Central memory CD4-positive, alpha-beta T cell (primary cell): ENCODE measurements at regions not wholly inside any gene's neighbourhood (a gene's known extent, or its start where the extent isn't known, plus 50 kb on each side); places are given as distances from the start of the nearest gene placed in this dataset.

ENCODE experiments used
- DNase-seq: peaks from one replicate; pipeline ENCODE4 v3.0.0; 2022

DNA sequence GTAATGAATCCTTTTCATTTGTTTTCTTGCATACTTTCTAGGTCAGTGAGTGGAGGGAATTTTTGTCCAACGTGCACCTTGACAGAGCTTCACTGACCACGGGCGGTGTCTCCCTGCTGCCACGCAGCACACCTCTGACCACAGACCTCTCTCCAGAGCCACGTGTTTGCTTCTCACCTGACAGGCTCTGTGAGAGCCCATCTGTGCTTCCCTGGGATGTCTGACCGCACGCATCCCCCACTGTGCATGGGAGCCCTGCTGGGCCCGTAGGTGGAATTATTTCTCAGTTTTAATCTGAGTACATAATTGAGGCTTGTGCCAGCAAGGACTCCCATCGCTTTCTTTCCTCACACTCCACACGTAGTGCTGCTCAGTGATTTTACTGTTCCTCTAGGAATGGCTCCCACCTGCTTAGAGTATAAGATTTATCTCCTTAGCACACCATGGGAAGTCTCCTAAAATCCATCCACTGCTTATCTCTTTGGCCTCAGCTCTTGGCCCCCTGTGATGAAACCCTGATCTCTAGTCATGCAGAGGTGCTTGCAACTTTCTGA, 482.6 kb downstream of the TSN start:
- no peak for DNase-seq

DNA sequence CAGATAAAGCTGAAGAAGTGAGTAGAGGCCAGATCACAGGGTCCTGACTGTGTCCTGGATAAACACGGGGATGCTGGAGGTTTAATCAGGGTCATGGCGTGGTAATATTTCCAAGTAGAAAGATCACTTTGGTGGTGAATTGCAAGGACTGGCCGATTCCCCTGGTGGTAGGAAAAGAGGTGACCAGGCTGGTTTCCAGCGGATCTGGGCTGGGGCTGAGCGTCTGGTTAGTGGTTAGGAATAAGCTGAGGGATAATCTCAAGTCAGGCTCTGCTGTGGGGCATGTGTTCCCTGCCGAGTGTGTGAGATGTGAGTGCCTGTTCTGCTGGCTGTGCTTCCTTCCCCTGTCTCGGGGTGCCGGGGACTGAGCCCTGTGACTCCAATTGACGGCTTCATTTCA, 484.0 kb downstream of the TSN start:
- no peak for DNase-seq

DNA sequence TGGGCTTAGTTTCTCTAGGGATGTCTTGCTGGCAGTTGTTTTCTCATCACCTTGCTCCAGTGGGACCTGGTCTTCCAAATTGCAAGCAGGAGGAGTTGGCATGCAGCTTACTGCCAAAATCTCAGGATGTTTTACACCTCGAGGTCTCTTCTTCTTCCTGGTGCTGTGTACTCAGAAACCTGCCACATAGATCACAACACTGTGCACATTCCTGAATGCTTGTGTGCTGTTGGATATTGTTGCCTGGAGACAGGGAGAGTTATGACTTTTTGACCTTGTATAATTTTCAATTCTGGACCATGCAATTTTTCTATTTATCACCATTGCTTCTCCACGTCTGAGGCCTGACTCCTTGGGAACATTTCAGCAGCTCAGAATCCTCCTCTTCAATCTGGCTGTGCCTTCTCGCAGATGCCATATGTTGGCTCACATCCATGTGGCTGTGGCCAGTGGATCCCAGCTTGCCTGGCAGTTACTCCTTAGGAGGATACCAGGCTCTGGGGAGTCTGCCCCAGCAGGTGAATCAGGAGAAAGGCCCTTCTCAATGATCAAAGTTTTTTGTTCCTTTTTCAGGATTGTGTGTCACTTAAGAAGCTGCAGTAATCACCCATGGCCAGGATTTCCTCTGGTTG, 489.3 kb downstream of the TSN start:
- DNase-seq, result no peak

DNA sequence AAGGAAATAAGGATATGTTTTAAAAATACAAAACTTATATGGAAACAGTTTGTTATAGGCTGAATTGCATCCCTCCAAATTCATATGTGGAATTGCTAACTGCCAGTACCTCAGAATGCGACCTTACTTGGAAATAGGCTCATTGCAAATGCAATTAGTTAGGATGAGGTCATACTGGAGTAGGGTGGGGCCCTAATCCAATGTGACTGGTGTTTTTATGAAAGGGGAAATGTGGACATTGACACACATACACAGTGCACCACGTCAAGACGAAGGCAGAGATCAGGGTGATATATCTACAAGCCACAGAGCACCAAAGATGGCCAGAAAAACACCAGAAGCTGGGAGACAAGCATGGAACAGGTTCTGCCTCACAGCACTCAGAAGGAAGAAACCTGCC, 494.2 kb downstream of the TSN start:
- no peak for DNase-seq

DNA sequence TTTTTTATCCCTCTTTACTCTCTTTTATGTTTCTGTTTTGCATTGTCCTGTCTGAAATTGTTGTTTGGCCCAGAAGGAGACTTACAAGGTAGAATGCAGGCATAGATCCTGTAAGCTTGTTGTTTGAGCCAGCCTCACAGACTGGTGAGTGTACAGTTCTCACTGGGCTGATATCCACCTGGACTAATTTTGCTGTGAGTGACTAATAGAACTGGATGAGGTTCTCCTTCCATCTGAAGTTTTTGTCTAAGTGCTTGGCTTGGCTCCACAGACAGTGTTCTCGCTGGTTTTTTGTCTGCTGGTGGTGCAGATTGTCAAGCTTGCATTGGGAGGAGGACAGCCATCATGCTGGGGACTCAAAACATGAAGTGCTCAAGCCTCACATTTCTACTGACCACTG, 495.7 kb downstream of the TSN start:
- DNase-seq, result no peak

DNA sequence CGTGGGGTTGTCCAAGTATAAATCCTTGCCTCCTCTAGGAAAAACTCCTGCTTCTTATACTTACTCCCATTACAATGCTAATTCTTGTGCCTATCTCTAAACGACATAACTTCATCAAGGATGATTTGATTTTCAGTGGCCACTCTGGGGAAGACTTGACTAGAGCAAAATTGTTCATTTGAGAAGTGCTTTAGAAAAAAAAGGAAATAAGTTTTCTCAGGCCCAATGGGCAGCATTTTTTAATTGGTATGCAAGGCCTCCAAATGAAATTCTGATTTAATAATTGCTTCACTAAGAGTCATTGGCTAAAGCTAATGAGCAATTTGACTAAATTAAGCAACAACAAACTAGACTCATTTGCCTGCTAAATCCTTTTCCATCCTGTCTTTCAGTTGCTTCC, 496.1 kb downstream of the TSN start:
- no peak for DNase-seq

DNA sequence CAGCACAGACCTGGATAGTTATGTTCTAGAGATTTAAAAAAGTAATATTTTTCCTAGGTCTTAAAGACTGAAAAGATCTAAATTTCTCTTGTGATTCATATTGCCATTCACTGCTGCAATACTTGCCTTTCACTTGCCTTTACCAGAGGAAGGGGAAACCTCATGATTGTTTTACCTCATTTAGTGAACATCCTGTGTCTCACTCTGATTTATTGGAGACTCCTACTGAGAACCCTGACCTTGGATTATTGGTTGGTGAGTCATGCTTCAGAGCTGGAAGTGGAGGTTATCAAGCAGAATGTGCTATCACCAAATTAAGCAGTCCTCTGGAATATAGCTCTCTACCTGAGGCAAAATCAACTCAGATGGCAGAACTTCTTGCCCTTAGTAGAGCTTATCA, 500.5 kb downstream of the TSN start:
- no peak for DNase-seq

DNA sequence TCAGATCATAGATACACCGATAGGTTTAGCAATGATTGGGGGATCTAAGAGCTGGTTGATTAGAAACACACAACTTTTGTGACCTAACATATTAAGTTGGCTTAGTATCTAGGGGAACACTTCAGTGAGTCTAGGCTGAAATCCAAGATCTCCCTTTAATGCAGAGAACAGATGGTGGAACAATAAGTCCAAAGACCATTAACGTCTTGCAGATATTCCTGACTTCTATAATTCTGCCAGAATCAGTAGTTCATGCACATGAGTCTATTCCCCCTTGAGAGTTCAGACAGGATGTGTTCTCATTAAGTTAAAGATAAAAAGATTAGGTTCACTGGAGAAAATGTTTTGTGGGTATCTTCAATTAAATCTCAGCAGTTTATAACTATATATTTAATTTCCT, 506.5 kb downstream of the TSN start:
- DNase-seq, result no peak

DNA sequence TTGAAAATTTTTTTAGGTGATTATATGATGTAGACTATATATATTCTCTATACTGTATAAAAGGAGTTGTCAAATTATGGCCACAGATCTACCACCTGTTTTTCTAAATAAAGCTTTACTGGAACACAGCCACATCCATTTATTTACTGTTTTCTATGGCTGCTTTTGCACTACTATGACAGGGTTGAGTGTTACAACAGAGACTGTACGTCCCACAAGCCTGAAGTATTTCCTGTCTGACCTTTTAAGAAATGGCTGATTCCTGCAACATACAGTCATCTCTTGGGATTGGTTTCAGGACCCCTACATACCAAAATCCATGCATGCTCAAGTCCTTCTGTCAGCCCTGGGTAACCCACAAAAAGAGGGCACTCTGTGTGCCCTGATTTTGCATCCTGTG, 508.3 kb downstream of the TSN start:
- DNase-seq, result no peak

DNA sequence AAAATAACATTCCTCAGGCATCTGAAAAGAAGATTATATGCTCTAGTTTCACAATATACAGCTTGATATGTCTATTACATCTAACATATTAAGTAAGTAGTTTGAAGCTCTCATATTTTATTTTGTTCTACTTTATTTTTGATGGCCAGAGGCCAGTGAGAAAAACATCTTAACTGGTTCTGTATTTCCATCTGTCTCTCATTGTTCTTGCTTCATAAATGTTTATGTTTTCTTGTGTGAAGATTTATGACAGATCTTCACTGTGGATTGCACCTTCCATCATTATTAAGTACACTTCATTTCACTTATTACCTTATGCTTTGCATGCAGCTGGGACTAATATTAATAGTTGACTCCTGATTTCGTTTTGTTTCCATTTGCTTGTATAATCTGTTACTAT, 511.2 kb downstream of the TSN start:
- no peak for DNase-seq

DNA sequence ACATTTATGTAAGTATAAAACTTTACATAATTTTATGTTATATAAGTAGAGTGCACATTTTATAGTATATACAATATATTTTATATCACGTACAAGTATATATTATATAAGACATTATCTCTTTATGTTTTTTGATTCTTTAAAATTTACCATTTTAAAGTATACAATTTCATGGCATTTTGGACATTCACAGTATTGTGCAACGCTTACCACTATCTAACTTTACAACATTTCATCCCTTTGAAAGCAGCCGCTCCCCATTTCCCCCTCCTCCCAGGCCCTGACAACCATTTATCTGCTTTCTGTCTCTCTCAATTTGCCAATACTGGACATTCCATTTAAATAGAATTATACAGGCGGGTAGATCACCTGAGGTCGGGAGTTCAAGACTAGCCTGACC, 512.5 kb downstream of the TSN start:
- DNase-seq, result no peak

DNA sequence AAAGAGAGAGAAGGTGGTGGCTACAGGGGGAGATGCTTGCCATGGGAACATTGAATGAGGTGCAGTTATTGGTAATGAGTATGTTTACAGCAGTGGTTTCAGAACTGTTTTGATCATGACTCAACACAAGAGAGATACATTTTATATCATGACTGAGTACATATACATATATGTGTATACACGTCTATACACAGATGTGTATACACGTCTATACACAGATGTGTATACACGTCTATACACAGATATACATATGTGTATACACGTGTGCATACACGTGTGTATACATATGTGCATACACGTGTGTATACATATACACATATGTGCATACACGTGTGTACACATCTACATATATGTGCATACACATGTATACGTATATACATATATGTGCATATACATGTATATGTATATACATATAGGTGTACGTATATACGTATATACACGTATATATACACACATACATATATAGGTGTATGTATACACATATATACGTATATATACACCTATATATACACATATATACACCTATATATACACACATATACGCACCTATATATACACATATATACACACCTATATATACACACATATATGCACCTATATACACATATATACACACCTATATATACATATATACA, 518.5 kb downstream of the TSN start:
- no peak for DNase-seq

DNA sequence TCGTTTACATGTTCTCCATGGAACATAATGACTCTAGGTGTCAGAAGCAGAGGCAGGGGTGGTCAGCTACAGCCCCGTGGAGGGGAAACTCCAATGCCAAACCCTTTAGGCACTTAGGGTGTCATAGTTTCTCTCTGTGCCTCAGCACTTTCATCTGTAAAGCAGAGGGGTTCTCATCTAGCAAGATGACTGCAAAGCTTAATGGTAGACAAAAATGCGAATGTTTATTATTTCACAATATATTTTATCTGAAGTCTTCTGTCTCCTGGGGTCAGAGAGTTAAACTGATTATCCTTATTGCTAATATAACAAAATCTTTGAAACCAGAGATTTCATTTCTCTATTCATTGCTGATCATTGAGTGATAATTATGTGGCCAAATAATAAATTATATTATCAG, 522.5 kb downstream of the TSN start:
- no peak for DNase-seq

DNA sequence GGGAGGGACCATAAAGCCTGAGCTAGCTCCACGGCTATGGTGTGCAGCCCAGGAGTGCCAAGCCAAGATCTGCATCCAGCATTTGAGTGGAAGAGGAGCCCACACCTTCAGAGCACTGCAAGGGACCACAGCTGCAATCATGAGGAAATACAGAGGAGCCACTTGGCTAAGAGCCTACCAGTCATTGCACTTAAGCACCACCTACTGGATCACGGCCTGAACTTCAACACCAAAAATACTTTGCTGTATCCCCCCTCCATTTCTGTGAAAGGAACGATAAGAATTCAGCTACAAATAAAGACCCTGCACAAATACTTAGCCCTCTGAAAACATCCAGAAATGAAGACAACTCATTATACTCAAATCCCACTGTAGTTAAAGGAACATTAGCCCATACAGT, 545.3 kb downstream of the TSN start:
- DNase-seq, result no peak

DNA sequence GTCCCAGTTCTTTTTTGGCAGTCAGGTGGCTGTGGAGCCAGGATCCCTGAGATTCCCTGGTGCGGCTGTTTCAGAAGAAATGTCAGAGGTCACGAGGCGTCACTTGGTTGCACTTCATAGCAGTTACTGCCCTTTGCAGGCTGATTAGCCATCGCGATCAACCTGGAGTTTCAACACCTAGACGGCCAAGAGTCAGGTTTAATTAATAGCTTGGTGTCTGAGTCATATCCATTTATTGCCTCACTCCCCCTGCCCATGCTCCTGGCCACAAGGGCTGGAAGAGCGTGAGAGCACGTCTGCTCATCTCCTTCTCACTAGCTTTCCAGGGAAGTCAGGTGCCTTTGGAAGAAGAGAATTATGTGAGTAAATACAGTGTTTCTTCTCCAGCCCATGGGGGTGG, 552.3 kb downstream of the TSN start:
- no peak for DNase-seq

DNA sequence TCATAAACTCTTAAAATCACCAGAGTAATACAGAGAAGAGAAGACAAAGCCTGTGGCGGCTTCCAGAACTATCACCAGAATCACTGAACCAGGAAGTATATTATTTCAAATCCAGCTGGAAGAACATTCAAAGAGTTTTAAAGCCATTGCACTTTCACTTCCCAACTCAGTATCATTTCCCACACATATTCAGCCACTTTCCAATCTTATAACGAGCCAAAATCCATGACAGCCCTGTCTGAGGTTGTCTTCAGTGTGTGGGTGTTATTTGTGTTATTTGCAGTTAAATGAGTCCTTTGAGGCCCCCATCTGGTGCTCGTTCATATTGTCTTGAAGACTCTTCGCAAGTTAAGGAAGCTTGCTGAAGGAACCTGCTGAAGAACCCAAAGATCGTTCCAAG, 559.9 kb downstream of the TSN start:
- DNase-seq, result no peak

DNA sequence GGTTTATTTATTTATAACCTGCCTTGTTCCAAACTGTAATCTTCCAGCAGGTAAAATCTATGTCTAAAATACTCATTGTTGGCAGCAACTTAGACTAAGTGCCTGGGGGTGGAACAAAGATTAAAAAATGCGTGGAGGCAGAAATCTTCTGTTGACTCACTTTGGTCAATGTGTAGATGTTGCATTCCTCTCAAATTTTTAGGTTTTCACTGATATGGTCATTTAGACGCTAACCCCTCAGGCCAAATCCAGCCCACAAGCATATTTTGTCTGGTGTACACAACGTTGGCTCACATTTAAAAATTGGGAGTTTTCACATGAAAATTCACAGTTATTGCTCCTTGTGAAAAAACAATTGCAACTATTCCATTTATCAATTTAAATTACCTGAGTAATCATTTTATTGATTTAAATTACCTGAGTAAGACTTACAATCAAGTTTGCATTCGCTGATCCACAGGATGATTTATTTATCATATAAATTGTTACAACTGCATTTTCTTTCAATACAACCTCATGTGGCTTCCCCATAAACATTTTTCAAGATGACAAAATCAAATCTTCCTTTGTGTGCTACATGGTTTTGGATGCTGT, 564.2 kb downstream of the TSN start:
- no peak for DNase-seq

DNA sequence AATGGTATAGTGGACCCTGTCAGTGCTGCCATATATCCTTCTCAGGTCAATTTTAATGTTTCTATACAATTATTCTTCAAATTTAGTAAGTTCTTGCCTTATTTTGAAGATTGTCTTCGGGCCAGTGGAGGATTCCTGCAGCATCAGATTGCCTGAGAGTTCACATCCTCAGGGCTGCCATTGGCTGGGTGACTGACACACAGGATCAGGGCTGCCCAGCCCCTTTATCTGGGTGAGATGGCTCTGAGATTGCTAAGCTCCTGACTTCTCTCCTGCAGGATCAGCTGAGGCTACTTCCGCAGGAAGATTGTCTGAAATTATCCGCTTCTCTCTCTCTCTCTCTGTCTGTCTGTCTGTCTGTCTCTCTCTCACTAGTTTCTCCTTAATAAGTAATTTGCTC, 567.4 kb downstream of the TSN start:
- no peak for DNase-seq

DNA sequence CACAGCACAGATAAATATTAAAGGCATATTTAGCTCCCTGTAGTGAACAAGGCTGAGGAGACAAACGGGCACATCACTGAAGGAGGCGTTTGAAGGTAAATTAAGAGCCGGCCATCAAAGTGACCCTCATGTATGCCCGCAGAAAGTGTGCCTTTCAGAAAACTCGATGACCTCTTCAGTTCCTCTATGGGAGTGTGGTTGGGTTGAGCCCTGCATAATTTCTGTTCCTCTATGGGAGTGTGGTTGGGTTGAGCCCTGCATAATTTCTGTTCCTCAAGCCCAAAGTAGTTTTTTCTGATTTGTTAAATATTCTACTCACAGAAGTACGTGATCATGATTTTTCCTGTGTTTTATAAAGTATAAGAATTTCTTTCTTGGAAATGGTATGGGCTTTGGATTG, 568.5 kb downstream of the TSN start:
- DNase-seq, result no peak

DNA sequence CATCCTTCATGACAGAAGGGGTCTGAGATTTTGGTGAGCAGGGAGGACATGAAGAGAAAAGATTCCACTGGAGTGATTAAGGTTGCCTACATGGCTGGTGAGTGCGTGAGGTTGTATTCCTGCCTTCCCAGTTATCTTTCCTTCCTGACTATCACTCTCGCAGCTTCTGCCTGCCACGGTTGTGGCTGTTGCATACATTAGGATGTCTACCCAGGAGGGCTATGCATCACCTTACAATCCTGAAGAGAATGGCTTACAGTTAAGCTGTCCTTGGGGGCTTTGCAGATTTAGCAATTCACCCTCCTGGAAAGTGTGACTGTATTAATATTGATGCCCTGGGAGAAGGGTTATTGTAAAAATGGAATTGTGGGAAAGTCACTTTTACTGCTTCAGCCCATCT, 571.0 kb downstream of the TSN start:
- no peak for DNase-seq

DNA sequence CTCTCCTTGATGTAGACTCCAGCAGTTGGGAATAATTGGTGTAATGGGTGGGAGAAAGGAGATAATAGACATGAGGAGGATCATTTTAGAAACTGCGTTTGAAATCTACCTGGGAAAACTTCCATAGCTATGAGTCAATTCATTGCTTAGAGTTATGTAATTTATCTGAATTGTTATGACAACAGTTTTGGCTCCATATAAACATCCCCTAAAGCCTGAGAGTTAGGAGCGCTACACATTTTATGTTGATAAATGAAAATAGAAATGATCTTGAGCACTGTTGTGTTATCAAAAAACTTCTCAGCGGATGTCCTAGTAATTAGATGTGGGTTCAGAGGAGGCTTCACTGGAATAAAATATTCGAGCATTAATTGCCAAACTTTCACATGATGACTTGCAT, 573.4 kb downstream of the TSN start:
- DNase-seq, result no peak

DNA sequence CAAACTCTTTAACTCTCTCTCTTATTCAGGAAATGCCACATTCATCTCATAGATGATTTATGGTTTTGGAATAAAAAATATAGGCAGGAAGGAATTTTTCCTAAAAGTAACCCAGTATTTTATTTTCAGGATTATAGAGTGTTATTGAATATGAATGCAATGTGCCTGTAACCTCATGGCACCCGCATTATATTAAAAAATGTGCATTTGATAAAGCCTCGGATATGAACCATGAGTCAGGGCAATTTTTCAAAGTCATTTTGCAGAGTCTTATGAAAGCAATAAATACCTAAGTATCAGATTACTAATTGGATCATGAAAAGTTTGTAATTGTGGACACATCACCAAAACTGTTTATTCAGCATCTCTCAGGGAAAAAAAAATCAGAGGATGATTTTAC, 573.8 kb downstream of the TSN start:
- no peak for DNase-seq

DNA sequence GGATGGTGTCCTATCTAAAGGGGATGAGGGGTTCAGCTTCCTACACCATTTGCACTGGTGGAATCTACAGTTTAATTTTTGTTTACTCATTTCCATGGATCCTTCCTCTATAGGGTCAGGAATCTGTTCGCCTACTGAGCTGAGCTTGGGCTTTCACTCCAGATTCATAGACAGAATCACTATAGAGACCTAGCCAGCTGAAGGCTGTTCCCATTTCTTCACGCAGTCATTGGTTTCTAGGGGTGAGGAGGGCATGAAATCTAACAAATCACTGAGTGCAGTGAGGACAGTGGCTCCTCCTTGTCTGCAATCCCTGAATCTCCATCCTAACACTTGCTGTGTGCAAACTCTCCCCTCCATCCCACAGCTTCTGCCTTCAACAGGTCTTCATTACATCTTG, 578.5 kb downstream of the TSN start:
- DNase-seq, result no peak

DNA sequence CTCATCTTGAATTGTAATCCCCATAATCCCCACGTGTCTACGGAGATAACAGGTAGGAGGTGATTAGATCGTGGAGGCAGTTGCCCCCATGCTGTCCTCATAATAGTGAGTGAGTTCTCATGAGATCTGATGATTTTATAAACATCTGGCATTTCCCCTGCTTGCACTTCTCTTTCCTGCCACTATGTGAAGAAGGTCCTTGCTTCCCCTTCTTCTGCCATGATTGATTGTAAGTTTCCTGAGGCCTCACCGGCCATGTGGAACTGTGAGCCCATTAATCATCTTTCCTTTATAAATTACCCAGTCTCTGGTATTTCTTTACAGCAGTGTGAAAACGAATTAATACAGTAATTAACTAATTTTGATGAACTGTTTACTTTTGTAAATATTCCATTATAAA, 582.5 kb downstream of the TSN start:
- DNase-seq, result no peak

DNA sequence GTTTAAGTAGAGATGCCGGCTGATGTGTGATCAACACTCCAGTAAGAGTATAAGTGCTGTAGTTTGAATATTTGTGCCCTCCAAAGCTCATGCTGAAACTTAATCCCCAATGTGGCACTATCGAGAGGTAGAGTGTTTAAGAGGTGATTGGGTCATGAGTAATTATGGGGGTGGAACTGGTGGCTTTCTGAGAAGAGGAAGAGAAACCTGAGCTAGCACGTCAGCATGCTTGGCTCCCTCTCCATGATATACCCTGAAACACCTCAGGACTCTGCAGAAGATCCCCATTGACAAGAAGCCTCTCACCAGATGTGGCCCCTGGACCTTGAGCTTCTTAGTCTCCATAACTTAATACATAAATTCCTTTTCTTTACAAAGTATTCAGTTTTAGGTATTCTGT, 584.8 kb downstream of the TSN start:
- DNase-seq, result no peak
